8988T (cell line): ENCODE measurements at regions not wholly inside any gene's neighbourhood (a gene's known extent, or its start where the extent isn't known, plus 50 kb on each side); places are given as distances from the start of the nearest gene placed in this dataset.

Experiments used
- DNase-seq: peaks from one replicate; pipeline ENCODE4 v3.0.0; 2011

DNA sequence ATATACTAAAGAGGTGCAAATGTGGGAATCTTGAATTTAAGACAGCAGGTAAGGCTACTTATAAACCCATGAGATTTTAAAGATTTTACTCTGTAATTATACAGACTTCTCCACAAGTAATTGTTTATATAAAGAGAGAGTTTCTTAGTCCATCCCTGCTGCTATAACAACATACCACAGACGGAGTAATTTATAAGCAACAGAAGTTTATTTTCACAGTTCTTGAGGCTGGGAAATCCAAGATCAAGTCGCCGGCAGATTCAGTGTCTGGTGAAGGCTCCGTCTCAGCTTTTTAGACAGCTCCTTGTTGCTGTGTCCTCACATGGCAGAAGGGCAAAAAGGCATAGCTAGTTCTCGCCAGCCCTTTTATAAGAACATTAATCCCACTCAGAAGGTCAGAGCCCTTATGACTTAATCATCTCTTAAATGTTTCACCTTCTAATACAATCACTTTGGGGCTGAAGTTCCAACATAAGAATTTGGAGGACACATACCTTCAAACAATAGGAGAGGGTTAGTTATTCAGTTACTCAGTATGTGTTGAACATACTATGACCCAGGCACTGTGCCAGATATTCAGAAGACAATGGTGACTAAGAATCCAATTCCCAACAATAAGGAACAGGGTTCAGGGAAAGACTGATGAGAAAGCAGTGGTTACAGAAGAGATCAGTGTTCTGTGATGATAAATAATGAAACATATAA is 466.0 kb downstream of the RIT2 start:
- DNase-seq = no peak

DNA sequence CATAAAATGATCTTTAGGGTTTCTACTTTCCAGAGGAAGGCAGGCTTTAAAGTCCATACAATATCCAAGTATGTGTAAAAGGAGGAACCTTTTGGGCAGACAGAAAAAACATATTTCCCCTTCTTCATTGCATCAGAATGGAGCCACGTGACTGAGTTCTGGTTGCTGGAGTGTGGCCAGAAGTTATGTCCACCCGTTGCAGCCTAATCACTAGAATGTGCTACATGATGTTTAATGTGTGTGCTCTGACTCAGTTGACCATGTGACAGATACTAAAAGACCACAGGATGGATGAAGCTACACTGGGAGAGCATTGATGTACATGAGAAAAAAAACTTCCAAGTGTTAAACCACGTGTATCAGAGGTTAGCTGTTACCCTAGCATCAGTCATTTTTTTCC is 460.9 kb downstream of the RIT2 start:
- DNase-seq = no peak

DNA sequence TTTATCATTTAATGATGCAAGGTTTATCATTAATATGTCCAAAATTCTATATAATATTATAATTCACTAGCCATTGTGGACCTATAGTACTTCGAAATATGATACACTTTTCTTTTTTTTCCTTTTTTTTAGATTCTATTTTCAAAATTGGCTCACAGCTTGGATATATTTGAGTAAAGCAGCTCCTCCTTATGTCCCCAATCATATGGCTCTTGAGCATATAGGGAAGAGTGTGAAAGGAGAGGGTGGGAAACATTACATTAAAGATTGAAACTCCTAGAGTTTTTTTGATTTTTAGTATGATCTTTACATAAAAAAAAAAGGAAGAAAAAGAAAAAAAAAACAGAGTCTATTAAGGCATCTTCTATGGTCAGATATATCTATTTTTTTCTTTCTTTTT is 457.9 kb downstream of the RIT2 start:
- DNase-seq = no peak

- DNase-seq = no peak
Measured at GRCh38 chr18:42658171-42658570, 457.3 kb downstream of the RIT2 start.

DNA sequence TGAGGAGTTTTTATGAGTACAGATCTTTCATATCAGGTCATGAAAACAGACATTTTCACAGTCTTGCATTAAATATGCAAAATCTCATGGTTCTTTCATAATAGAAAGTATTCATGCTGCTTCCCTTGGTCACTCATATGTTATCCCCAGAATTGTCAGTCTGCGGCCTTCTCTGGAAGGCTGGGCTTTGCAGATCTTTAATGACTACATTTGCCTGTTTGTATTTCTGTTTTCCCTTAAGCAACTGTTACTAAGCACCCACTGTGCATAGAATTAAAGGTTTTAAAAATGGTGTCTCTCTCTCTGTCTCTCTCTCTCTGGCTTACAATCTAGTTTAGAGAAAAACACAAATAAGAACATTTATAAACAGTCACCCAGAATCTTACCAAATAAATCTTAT is 456.3 kb downstream of the RIT2 start:
- DNase-seq = no peak

DNA sequence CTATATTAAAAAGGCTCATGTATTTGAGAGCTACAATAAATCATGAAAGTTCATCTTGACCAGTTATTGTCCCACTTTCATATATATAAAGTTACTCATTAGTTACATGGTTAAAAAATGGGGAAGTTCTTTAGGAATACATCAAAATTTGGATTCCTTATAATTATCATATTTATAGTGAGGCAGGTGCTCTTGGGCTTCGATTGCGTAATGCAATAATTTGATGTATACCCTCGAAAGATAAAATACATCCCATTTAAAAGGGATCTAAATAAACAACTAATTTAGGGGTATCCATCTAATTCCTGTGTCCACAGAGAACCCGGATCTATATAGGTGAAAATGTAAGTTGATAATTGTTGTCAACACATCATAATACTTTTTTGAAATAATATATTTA is 444.6 kb downstream of the RIT2 start:
- DNase-seq = no peak

GRCh38 chr18:42675810-42676209 is 439.7 kb downstream of the RIT2 start:
- DNase-seq = no peak

DNA sequence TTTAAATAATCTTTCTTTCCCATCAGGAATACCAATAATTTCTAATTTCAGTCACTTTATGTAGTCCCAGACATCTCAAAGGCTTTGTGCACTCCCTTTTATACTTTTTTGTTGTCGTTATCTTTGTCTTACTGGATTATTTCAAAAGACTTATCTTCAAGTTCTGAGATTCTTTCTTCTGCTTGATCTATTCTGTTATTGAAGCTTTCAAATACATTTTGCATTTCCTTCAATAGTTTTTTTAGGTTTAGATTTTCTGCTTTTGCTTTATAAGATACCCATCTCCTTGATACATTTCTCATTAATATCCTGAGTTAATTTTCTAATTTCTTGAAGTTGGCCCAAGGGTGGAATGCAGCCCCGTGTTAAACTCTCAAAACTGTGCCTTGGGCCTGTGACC is 432.4 kb downstream of the RIT2 start:
- no peak for DNase-seq

DNA sequence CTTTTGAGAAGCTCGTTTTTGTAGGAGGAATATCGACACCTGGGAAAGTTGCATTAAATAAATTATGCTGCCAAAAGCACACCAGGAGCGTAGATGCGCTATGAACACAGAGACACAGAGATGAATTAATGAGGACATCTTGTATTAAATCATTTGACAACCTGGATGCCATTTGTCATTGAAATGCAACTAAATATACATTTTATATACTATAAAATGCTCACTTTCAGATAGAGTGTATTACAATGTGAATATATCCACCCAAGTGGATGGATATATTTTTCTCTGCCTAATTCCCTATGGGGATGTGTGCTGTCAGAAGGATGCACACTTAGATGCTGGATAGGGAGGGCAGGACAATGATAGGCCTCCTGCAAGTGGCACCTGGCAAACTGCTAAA is 426.2 kb downstream of the RIT2 start:
- DNase-seq = no peak
